ENCODE measurements at regions not wholly inside any gene's neighbourhood (a gene's known extent, or its start where the extent isn't known, plus 50 kb on each side); places are given as distances from the start of the nearest gene placed in this dataset.

DNA sequence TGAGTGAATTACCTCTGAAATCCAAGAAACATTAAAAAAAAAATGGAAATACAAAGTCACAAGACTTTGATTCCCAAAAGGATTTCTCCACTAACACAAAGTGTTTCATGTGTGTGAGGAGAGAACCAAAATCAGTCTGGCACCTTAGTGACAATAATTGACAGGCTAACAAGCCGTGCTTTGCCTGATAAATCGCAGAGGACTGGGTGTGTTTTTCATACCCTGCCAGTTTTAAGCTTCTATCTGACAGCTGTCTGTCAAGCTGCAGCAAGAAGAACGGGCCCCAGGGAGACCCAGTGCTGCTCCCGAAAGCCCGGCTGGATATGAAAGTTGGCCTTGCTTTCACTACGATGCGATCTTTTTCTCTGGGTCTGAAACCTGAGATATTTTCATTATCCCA lies 101.6 kb upstream of the KCNK2 start:
- TF ChIP-seq, protein P1, sequence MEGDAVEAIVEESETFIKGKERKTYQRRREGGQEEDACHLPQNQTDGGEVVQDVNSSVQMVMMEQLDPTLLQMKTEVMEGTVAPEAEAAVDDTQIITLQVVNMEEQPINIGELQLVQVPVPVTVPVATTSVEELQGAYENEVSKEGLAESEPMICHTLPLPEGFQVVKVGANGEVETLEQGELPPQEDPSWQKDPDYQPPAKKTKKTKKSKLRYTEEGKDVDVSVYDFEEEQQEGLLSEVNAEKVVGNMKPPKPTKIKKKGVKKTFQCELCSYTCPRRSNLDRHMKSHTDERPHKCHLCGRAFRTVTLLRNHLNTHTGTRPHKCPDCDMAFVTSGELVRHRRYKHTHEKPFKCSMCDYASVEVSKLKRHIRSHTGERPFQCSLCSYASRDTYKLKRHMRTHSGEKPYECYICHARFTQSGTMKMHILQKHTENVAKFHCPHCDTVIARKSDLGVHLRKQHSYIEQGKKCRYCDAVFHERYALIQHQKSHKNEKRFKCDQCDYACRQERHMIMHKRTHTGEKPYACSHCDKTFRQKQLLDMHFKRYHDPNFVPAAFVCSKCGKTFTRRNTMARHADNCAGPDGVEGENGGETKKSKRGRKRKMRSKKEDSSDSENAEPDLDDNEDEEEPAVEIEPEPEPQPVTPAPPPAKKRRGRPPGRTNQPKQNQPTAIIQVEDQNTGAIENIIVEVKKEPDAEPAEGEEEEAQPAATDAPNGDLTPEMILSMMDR (IDR thresholded peaks at IDR 0.05; ENCODE audit: insufficient read depth, low read depth, low read length) = no peak
- no peak for TF ChIP-seq EZH2 (IDR thresholded peaks at IDR 0.05; ENCODE audit: insufficient read depth, low read length)

Data from astrocyte (in vitro differentiated cells and primary cell).